Cortex of kidney (tissue), 1 donor: ENCODE measurements at regions not wholly inside any gene's neighbourhood (a gene's known extent, or its start where the extent isn't known, plus 50 kb on each side); places are given as distances from the start of the nearest gene placed in this dataset.

Source experiments
- DNase-seq: peaks from one replicate; lab custom pipeline; 2025; lab: John Stamatoyannopoulos, UW

- no peak for DNase-seq
These were observed 367.2 kb downstream of the FIGN start for GRCh38 chr2:163368655-163369054.

GRCh38 chr2:163367825-163368582, 367.8 kb downstream of the FIGN start:
- no peak for DNase-seq

GRCh38 chr2:163364736-163365135, 371.1 kb downstream of the FIGN start:
- no peak for DNase-seq

- no peak for DNase-seq
These were observed 382.3 kb downstream of the FIGN start for GRCh38 chr2:163353551-163353950.

- DNase-seq, result no peak
These were observed 383.8 kb downstream of the FIGN start for GRCh38 chr2:163351966-163352365.

- no peak for DNase-seq
These were observed 384.7 kb downstream of the FIGN start for GRCh38 chr2:163351143-163351542.

- no peak for DNase-seq
These were observed 386.9 kb downstream of the FIGN start for GRCh38 chr2:163348857-163349380.

GRCh38 chr2:163347982-163348856, 387.6 kb downstream of the FIGN start:
- DNase-seq, result peak; percentile 5

GRCh38 chr2:163345795-163346573, 389.8 kb downstream of the FIGN start:
- DNase-seq, result no peak

- DNase-seq, result no peak
These were observed 392.5 kb downstream of the FIGN start for GRCh38 chr2:163343316-163343715.

GRCh38 chr2:163341426-163341825, 394.4 kb downstream of the FIGN start:
- DNase-seq, result no peak

GRCh38 chr2:163338270-163338669, 397.5 kb downstream of the FIGN start:
- DNase-seq, result no peak

- DNase-seq, result no peak
These were observed 411.1 kb downstream of the FIGN start for GRCh38 chr2:163324677-163325076.

GRCh38 chr2:163319006-163319405, 416.8 kb downstream of the FIGN start:
- DNase-seq, result no peak

- no peak for DNase-seq
These were observed 421.1 kb downstream of the FIGN start for GRCh38 chr2:163314712-163315111.

- no peak for DNase-seq
These were observed 423.1 kb downstream of the FIGN start for GRCh38 chr2:163312713-163313112.

GRCh38 chr2:163306647-163307046, 429.2 kb downstream of the FIGN start:
- no peak for DNase-seq

- DNase-seq, result no peak
These were observed 433.7 kb downstream of the FIGN start for GRCh38 chr2:163302141-163302540.

- no peak for DNase-seq
These were observed 444.0 kb downstream of the FIGN start for GRCh38 chr2:163291790-163292189.

GRCh38 chr2:163281717-163282116, 443.1 kb upstream of the KCNH7 start:
- DNase-seq, result no peak

- no peak for DNase-seq
These were observed 430.9 kb upstream of the KCNH7 start for GRCh38 chr2:163269374-163270021.

- no peak for DNase-seq
These were observed 428.2 kb upstream of the KCNH7 start for GRCh38 chr2:163266772-163267171.
